NCI-H345 treated with DMSO at 0.1 percent for 48 hours (cell line): ENCODE measurements at regions not wholly inside any gene's neighbourhood (a gene's known extent, or its start where the extent isn't known, plus 50 kb on each side); places are given as distances from the start of the nearest gene placed in this dataset.
"Not testable (repeated sequence)": the region's sequence is repeated elsewhere in the genome, so short reads cannot be mapped to it uniquely, and the experiment has no call there.

ENCODE experiments used
- DNase-seq: peaks from one replicate; lab custom pipeline; 2025; ENCODE audit not compliant: unreplicated experiment; lab: John Stamatoyannopoulos, UW

DNA sequence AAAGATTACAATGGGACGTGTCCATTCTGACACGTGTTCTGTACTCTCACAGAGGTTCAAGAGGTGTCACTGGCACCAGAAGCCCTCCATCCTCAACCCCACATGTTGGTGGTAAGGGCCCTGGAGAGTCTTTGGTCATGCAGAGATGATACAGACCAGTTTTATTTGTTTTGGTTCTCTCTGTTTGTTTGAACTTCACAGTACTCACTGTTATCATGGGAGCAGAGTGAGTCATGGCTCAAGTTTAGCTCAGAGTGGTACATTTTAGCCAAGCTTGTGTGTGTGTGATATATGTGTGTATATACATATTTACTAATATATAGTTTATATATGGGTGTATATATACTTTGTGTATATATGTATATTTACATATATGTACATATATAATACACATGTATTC, 935.6 kb downstream of the GRID1 start:
- DNase-seq, result no peak

DNA sequence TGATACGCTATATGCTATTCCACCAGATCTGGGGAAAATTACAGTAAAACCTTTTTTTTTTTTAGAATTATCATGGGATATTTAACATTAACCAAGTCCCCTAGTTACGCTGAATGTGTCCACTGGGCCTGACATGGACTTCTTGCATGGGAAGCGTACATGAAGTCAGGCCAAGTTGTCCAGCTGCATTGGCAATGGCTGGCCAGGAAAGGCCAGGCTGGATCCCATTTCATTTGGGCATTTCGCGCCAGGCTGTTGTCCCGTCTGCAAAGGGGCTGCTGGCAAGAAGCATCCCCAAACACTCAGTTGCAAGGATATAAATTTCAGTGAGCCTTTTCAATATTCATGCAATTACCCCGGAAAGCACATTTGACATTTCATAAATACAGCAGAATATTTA, 933.3 kb downstream of the GRID1 start:
- no peak for DNase-seq

DNA sequence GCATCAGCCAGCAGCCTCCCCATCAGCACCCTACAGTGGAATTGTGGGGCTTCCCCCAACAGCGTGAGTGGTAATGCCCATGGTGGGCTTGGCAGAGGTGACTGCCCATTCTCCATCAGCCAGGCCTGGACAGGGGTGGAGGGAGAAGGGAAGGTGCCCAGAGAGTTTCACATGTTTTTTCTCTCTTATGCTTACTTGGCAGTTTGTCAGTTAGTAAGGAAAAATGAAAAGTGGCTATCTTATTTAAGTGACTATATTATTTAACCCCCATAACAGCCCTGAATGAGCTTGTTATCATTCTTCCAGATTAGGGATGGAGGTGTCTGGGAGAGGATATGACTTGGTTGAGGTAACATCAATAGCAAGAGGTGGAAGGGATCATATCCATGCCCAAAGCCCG, 921.7 kb downstream of the GRID1 start:
- DNase-seq, result no peak

DNA sequence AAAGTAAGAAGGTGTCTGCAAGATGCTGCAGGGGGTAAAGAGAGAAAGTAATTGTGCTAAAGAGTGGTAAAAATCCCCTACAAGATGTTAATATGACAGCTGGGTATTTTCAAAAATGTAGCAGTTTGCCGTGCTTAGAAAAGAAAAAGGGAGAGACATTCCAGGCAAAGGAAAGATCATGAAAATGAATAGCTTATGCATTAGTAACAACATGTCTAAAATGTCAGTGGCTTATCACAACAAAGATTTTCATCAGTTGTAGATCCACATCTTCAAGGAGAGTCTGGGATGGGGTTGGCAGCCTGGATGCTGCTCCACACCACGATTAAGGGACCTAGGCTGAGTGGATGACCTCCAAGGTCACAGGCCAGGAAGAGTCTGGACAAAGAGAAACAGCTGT, 920.9 kb downstream of the GRID1 start:
- no peak for DNase-seq

DNA sequence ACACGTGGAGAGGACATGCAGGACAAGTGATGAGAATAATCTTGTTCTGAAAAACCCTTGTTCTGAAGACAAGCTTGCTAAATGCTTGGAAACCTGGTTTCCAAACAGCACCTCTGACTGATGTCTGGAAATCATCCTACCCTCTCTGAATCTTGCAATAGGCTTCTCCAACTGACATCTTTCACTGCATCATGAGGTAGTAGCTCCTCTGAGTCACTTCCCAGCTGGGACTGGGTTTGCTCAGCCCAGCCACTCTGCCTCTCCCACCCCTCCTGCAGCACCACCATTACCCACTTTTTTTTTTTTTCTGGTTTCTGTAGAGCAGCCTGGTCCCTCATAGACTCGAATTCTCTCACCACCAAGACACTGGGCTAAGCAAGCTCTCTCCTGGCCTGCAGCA, 919.8 kb downstream of the GRID1 start:
- DNase-seq, result no peak

DNA sequence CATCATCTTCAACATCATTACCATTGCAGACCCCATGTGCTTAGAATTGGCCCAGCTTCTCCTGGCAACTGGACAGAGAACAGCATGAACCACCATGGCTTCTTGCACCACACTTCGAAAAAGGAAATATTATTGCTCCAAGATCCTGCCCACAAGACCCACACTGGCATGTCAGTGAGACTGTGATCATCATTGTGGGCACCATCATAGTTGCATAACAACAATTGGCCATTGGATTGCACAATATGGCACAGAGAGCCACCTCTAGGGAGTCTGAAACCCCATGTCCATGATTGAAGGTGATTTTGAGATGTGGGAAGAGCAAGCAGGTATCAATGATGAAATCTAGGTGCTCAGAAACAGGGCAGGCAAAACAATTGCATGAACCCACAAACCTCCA, 918.9 kb downstream of the GRID1 start:
- DNase-seq, result no peak

DNA sequence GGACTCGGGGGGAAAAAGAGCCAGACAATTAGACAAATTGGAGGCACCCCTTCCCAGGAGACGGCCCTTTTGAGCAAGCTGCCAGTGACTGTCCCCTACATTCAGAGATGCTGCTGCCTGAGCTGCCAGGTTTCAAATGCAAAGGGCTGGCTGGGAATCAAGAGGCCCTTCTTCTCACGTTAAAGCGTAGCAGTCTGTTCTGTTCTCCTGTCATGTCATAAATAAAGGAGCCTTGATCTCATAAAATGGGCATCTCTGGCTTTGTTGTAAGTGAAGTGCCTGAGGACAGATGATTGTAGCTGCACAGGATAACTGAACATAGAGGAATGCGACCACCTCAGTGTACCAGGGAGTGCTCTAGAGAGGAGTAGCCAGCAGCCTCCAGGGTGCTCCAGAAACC, 917.9 kb downstream of the GRID1 start:
- no peak for DNase-seq

DNA sequence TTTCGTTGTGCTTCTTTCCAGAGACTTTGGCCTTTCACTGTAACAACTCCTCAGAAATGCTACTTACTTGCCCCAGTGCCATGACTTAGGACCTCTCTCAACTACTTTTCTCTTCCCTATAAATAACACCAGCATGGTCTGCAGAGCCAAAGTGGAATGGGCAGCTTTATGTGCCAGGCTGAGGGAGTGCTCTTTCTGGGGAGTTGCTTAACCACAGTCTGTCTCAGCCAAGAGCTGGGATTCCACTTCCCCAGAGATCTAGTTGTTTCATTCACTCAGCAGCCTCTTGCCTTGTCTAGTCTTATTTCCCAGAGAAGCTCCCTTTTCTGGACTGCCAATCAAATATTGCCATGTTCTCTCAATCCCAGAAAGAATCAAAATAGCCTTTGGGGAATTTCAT, 912.2 kb downstream of the GRID1 start:
- no peak for DNase-seq

DNA sequence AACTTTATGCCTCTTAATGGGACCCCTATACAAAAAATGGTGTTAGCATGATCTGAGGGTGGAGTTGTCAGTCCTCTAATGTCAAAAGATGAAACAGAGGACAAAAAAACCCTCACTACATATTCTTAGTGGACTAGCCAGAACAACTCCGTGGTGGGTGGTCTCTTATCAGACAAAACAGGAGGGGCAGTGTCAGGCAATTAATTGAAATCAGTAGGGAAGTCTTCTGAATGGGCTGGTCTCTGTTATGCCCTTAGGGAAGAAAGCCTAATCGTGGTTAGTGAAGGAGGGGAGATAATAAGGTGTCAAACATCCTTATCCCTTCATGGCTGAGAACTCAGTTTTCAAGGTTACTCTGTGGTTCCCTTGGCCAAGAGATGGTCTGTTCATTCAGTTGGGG, 909.4 kb downstream of the GRID1 start:
- no peak for DNase-seq

DNA sequence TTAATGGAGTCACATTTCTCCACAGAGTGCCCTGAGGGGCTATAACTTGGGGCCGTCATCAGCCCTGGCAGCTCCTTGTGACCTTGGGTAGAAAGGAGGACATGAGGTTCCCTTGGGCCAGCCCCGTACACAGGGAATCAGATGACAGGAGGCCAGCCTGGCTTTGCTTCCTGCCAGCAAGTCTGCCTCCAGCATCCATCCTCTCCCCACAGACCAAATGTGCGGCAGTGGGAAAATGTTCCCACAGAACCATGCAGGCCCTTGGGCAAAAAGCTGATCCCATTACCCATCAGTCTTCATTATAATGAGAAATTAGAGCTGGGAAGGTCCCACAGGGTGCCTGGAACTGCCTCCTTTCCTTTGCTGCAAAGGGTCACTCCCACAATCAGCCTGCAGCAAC, 908.3 kb downstream of the GRID1 start:
- DNase-seq, result no peak

DNA sequence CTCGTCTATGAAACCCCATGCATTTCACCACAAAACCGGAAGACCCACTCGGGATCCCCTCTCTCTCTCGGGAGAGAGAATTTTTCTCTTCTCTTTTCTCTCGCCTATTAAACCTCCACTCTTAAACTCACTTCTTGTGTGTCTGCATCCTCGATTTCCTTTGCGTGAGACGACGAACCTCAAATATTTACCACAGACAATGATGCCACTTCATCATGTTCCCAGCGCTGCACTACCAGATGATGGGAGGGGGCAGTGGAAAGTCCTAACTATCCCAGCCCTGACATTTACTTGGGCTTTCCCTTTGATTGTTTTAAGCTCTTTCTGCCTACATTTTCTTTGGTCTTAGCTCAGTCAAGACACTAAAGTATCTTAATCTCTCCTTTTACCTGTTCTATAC, 906.7 kb downstream of the GRID1 start:
- DNase-seq, result no peak

DNA sequence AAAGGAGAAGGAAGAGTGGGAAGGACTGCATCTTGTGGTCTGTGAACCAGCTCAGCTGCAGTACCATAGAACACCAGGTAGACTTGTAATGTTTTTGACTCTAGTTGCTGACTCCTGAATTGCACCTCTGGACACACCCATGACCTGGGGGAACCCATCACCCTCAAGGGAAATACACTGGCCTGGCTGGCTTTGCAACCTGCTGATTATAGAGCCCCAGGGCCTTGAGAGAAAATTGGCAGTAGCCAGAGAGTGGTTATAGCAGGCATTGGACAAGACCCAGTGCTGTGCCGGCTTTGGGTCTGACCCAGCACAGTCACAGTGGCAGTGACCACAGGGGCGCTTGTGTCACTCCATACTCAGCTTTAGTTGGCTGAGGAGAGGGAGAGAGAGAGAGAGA, 902.3 kb downstream of the GRID1 start:
- DNase-seq, result no peak

DNA sequence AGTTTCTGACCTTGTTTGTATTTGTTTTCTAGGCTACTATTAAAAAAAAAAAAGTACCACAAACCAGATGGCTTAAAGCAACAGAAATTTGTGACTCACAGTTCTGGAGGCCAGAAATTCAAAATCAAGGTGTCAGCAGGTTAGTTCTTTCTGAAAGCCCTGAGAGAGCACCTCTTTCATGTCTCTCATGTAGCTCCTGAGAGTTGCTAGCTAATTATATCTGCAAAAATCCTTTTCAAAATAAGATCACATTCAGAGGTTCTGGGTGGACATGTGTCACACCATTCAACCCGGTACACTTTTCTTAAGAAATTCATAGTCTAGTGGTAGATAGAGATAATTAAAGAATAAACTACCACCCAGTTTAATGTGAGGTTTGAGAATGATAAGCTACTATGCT, 888.6 kb downstream of the GRID1 start:
- no peak for DNase-seq

DNA sequence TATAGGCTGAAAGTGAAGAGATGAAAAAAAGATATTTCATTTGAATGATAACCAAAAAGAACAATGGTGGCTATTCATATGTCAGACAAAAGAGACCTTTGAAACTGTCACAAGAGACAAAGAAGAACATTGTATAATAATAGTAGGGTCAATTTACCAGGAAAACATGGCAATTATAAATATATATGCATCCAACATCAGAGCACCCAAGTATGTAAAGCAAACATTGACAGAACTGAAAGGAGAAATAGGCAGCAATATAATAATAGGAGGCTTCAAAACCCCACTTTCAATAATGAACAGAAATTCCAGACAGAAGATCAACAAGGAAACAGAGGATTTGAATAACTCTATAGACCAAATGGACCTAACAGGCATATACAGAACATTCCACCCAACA, 876.2 kb downstream of the GRID1 start:
- no peak for DNase-seq

DNA sequence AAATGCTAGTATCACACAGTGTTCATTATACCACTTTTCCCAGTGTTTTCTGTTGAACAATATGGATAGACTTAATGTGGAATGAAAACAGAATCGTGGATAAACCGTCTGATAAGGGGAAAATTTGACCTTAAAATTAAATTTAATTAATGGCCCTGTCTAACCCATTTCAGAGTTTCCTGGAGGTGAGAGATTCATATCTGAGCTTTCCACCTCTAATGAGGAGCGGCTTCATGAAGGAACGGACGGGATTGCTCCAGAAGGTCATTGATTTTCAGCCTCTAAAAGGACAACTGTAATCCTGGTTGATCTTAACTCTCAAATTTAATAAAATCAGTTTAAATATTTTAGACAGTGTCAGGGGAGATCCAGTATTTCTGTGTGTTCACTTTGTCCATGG, 874.9 kb downstream of the GRID1 start:
- no peak for DNase-seq

DNA sequence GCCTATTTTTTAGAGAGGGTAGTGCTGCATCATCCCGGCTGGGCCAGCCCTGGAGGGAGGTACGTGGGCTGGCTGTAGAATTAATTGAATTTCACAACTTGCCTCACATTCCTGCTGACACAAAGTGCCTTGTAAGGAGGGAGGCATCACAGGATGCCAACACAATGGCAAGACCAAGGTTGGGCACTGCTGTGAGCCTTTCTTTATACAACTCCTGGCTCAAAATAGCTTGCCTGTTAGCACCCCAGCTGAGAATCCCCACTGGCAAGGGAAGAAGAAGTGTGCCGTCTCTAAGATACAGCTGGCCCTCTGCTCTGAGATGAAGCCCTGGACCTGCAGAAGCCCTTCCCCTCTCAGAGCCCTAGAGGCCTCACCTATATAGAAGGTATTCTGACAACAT, 873.9 kb downstream of the GRID1 start:
- no peak for DNase-seq

DNA sequence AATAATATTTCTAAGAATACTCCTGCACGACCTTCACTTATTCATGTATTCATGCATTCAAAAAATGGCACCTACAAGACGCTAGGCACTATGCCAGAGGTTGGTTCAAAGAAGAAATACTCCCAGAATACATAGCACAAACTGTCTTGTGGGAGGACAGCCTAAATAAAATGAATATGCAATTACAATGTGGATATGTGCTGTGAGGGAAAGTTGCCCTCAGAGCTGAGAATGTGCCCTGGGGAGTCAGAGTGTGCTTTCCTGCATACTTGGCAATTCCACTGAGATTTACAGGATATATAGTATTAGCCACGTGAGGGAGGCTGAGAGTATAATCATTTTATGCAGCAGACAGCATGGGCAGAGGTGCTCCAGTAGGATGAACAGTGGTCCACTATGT, 872.9 kb downstream of the GRID1 start:
- DNase-seq, result no peak

DNA sequence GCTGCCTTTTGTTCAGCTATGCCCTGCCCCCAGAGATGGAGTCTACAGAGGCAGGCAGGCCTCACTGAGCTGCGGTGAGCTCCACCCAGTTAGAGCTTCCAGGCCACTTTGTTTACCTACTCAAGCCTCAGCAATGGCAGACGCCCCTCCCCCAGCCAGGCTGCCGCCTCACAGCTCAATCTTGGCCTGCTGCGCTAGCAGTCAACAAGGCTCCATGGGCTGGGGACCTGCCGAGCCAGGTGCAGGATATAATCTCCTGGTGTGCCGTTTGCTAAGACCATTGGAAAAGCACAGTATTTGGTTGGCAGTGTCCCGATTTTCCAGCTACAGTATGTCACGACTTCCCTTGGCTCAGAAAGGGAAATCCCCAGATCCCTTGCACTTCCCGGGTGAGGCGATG, 862.0 kb downstream of the GRID1 start:
- DNase-seq, result not testable (repeated sequence)

DNA sequence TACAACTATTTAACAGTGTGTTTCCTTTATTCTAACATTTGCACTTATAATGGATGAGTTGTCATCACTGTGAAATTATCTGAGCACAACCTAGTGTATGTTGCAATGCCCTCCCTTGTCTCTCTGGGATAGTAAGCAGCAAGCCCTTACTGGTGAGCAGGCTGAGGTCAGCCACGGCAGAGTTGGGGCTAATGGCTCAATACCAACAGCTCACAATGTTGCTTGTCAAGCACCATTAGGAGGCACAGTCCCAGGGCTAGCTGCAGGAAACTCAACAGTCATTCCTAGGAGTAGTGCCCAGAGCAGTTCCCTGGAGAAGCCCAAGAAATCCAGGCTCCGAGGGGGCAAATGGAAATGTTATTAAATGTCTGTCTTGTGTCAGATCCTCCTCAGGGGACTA, 858.4 kb downstream of the GRID1 start:
- DNase-seq, result no peak

DNA sequence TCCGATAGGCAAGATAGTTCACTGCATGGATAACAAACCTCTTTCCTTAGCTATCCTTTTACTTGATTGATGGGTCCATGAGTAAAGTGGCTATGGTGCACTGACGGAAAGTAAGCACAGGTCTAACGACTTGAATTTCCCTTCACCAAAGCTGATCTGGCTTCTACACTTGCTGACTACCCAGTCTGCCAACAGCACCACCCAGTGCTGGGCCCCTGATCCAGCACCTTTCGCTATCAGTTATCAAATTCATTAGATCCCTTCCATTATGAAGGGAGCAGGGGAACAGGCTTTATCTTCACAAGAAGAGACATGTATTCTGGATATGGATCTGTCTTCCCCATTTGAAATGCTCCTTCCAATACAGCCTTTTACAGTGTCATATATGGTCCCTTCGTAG, 855.9 kb downstream of the GRID1 start:
- DNase-seq, result no peak

DNA sequence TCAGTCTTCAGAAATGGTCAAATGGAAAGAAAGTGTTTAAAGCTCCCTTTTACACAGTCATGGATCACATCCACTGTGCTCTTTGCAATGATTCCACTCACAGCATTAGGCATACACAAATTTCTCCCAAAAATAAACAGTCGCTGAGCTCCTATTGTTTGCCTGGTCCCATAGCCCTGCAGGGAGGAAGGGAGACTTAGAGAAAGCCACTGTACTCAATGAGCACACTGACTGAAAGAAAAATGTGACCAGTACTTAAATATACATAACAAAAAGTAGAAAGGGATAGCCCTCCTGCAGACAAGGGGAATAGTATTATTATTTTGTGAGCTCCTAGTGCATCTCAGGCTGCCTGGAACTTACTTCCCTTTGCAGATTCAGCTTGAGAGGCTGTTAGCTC, 853.2 kb downstream of the GRID1 start:
- no peak for DNase-seq

DNA sequence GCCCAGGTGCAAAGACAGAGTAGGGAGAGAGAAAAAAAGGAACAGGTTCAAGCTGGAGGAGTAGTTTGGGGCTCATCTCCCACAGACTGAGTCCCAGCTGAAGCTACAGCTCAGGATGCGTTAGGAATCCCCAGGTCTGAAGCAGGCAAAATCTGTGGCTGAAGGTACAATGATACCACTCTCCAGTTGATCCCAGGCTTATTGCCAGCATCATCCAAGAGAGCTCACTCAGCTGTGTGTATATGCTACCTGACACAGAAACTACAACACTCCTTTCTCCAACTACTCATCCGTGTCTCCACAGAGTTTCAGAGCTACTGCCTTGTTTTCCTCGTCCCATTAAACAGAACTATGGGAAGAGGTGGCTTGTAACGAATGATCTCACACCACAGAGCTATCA, 851.3 kb downstream of the GRID1 start:
- DNase-seq, result no peak

DNA sequence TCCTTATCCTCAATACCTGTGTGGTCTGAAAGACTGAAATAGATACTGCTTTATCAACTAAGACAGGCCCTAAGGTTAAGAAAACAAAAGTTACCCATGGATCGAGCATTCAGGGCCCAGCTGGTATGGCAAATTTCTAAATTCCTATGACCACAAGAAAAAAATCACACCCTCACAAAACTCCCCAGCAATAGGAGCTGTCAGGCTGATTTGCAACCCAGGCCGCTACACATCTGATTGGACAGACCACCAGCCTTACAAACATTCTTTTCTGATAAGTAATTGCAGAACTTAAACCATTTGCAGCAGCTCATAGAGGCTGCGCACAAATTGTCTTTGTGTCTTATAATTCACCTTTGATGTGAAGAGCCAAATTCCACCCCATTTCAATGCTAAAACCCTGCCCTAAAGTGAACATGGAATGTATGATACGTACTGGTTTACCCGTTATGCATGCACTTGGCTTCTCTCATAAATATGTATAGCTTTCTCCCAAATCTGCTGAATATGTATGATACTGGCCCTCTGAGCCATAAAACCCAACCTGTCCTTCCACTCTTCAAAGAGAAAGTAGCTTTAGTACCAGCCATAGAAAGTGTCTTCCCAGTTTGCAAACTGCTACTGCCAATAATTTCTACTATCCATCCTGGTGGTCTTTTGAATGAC, 842.5 kb downstream of the GRID1 start:
- DNase-seq, result no peak
